GM12892 (cell line): ENCODE measurements at regions not wholly inside any gene's neighbourhood (a gene's known extent, or its start where the extent isn't known, plus 50 kb on each side); places are given as distances from the start of the nearest gene placed in this dataset.
A peak's percentile ranks its signal among the peaks of the same experiment; 100 is the strongest.

Source experiments
- DNase-seq: peaks from one replicate; pipeline ENCODE4 v3.0.0; 2011; ENCODE audit not compliant: insufficient read length
- FAIRE-seq: peaks from 2 replicates; lab custom pipeline; 2011; peaks lifted over from hg19 to GRCh38; lab: Jason Lieb, UNC
- POLR2A ChIP-seq: IDR thresholded peaks from 2 replicates; pipeline ENCODE4 v1.6.1; 2011; ENCODE audit warnings: low read depth, low read length, control low read depth
- POLR2AphosphoS5 ChIP-seq: IDR thresholded peaks from 2 replicates; pipeline ENCODE4 v1.6.1; 2011; ENCODE audit warnings: low read depth, low read length, control low read depth
- TAF1 ChIP-seq: IDR thresholded peaks from 2 replicates; pipeline ENCODE4 v1.6.1; 2011; ENCODE audit warnings: low read depth, mild to moderate bottlenecking, control low read depth, low read length, borderline replicate concordance

DNA sequence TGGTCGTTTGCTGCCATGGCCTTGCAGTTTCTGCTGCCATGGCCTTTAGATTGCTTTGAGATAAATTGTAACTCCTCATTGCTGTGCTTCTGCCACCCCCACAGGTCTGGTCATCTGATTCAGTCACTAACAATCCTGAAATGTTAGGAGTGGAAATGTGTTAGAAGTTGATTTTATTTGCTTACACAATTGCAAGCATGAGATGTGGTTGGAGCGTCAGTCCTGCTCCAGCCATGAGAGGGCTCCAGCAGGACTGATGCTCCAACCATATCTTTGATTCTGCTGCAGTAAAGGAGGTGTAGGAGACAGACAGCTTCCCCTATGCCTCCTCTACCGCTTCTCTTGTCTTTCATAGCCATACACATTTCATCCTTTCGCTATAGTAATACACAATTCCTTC is 226.8 kb upstream of the RGS6 start:
- no peak for TF ChIP-seq POLR2A
- TF ChIP-seq TAF1: no peak
- no peak for TF ChIP-seq POLR2AphosphoS5
- DNase-seq (no peak), FAIRE-seq (no peak)

DNA sequence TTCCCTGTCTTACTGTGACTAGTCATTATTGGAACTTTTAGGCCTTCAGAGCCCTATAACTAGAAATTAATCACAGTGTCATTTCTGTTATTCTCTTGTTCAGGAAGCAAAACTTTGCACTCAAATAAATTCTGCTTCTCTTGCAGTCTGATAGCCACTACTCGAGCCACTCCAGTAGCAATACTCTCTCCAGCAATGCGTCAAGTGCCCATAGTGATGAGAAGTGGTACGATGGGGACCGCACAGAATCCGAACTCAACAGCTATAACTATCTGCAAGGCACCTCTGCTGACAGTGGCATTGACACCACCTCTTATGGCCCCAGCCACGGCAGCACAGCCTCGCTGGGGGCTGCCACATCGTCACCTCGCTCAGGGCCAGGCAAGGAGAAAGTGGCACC is 223.2 kb upstream of the RGS6 start:
- TF ChIP-seq TAF1 (no peak), POLR2AphosphoS5 (no peak), POLR2A (no peak)
- FAIRE-seq (no peak), DNase-seq (no peak)

DNA sequence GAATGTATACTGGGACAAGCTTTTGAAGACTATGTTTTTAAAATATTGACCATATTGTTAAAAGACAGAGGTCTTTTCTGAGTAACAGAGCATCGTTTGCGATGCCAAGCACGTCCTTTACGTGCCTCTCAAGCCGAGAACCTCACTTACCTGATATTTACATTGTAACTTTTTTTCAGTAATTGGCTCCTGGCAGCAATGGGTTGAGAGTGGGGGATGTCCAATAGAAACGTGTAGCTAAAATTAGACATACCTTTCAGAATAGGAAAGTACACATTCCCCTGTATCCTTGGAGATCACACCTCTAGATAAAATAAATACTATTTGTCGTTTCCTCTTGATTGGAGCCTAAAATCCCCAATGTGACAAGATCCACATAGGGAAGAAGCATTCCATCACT is 222.2 kb upstream of the RGS6 start:
- TF ChIP-seq POLR2A (no peak), TAF1 (no peak), POLR2AphosphoS5 (no peak)
- no peak for DNase-seq
- FAIRE-seq: no peak

DNA sequence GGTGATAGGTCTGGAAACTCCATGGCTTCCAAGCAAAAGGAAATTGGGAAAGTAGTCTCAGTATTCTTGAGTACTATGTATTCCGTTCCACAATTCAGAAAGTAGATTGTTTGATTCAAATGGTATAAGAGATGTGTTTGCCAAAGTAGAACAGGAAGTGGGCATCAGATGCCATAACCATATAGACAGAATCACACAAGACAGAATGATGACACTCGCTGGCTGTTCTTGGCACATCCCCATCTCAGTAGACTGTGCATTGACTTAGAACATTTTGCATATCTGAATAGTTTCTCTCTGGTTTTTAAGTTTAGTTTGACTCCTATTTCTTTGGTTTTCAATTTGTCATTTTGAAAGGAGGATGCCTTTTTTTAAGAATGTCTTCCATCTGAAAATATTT is 221.1 kb upstream of the RGS6 start:
- DNase-seq (no peak), FAIRE-seq (no peak)
- no peak for TF ChIP-seq POLR2AphosphoS5
- no peak for TF ChIP-seq POLR2A

DNA sequence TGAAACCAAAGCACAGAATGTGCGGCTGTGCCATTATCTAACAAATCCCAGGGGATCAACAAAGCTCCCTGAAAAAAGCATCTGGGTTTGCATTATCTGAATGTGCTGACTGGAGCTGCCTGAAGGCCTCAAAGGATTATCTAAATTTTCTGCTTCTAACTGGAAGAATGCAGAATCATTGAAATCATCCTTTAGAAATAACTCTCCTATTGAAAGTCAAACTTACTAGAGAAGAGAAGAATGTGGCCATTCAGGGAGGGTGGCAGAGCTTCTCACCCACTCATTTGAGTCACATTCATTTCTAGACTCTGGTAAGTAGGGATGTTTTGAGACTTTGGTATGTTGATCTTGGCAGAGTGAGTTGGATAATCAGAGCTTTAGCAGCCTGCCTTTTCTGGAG is 220.6 kb upstream of the RGS6 start:
- no peak for TF ChIP-seq POLR2AphosphoS5
- TF ChIP-seq TAF1: no peak
- no peak for TF ChIP-seq POLR2A

DNA sequence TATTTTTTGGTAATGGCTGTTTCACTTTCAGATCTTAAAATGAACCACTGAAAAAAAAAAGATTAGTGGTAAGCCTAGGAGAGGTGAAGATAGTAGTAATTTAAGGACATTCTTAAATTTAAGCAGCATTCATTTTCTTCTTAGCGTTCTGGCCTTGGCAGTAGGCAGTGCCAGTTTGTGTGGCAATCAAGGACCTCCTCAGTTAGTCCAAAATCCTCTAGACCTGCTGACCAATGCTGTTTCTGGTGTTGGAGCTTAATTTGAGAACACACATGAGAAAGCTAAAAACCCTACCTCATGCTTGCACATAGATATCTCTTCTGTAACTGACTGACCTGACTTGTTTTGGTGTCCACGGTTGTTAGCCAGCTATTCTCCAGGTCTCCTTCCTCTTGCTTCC is 219.8 kb upstream of the RGS6 start:
- TF ChIP-seq POLR2AphosphoS5 (no peak), POLR2A (no peak), TAF1 (no peak)
- FAIRE-seq (no peak), DNase-seq (no peak)

More for the DNA sequence above, 220.6 kb upstream of the RGS6 start:
- FAIRE-seq: no peak
- no peak for DNase-seq

DNA sequence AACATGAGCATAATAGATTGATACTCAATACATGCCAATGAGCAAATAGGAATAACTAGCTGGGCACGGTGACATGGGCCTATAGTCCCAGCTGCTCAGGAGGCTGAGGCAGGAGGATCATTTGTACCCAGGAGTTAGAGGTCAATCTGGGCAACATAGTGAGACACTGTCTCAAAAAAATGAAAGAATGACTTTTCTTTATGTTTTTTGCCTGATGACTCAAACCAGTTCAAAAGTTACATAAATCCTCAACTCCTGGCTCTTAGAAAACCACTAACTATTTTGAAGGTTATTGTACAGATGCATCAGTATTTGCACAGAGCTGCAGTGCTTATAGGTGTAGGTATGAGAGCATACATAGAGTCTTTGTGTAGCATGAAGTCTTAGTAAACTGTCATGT is 219.2 kb upstream of the RGS6 start:
- FAIRE-seq (no peak), DNase-seq (no peak)
- TF ChIP-seq POLR2AphosphoS5 (no peak), POLR2A (no peak), TAF1 (no peak)

DNA sequence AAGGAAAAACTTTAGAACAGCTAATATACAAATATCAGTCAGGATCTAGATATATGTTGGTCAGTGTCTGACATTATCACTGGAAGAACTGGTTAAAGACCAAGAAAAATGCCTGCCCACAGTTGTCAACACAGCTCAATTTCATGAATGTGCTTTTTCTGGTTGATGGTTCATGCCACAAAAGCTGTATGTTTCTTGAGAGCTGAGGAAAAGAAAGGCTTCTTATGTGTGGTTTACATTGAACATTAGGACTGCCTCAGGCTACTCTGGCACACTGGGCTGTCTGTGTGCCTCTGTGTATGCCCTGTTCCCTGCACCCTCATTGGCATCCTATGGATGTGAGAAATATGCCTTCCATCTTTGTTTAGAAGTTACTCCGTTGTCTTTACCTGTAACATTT is 218.8 kb upstream of the RGS6 start:
- no peak for FAIRE-seq
- TF ChIP-seq POLR2A: no peak
- no peak for TF ChIP-seq POLR2AphosphoS5
- TF ChIP-seq TAF1: no peak
- no peak for DNase-seq

DNA sequence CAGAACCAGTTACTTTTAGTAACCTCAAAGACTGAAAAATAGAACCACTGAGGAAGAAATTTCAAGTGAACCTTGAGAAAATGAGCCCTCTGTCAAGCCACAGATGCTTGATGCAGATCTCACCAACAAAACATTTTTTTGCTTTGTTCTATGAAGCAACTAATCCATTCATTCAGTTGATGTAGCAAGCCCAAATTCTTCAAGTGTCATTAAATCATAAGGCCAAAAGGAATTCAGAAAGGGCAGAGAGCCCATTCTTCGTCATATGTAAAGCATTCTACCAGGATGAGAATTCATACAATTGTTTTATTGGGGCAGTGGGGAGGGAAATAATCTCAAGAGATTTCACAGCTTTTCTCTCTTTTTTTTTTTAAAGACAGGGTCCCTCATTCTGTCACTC is 218.0 kb upstream of the RGS6 start:
- TF ChIP-seq POLR2A (no peak), TAF1 (no peak), POLR2AphosphoS5 (no peak)
- FAIRE-seq: no peak
- DNase-seq: no peak

DNA sequence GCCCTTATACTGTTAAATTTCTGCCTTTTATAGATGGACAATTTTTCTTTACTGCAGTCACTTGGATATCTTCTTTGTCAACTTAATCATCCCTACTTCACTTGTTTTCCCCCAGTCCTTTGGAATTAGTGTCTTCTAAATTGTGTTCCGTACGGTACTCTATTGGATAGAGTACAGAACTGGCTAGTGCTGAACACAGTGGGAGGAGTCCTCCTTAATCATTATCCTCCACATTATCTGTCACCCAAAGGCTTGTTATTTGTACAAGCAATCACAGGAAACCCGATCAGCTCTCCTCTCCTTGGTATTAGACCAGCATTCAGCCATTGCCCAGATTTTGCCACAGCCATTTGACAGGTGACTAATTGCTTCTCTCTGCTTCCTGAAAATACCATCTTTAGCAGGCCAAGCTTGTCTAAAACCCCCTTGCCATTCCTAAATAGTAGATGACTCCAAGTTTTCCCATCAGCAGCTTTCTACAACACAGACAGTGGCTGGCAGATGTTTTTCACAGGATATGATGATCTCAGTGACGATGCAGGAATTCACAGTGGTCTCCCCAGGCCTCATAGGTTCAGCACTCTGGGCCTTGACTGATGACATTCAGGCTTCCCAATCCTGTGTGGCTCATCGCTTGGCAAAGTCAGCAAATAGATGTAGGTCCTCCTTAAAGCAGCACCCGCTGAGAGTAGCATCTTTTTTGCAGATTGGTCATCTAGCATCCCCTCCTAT is 216.0 kb upstream of the RGS6 start:
- DNase-seq (no peak), FAIRE-seq (no peak)
- TF ChIP-seq POLR2AphosphoS5 (no peak), TAF1 (no peak), POLR2A (no peak)

DNA sequence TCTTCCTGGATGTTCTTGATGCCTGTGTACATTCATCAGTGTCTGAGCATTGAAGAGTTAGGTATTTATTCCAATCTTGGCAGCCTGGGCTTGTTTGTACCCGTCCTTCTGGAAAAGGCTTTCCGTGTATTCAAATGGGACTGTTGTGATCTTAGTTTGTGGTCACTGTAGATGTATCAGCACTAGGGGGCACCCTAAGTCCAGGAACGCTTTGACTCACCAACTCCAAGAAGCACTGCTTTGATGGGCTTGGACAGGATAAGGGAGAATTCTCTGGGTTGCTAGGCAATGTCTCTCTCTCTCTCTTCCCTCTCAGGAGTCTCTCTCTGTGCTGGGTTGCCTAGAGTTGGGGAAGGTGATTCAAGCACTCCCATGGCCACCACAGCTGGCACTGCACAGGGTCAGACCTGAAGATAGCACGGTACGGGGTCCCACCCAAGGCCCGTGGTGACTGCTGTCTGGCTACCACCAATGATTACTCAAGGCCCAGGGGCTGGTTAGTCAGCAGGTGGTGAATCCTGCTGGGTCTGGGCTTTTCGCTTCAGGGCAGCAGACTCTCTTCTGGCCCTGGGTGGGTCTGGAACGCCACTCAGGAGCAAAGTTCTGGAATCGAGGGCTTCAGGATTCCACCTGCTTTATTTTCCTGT is 211.1 kb upstream of the RGS6 start:
- DNase-seq (no peak), FAIRE-seq (peak; percentile 86)
- no peak for TF ChIP-seq POLR2A
- TF ChIP-seq POLR2AphosphoS5: no peak
- no peak for TF ChIP-seq TAF1

DNA sequence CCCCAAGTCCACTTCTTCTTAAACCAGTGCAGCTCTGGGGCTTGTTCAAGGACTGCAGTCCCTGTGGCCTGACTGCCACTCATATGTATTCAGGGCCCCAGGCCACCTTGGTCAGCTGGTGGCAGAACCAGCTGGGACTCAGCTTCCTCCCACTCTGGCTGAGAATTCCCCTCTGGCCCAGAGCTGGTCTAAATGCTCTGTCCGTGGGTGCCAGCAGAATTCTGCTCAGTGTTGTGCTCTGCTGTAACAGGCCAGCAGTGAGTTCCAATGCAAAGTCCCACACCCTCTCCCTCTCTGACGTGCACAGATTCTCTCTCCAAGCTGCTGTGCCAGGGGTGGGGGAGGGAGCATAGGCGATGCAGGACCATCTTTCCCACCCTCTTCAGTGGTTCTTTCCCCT is 210.4 kb upstream of the RGS6 start:
- TF ChIP-seq POLR2A (no peak), POLR2AphosphoS5 (no peak), TAF1 (no peak)
- no peak for FAIRE-seq
- no peak for DNase-seq
